ENCODE measurements at regions not wholly inside any gene's neighbourhood (a gene's known extent, or its start where the extent isn't known, plus 50 kb on each side); places are given as distances from the start of the nearest gene placed in this dataset.

DNA sequence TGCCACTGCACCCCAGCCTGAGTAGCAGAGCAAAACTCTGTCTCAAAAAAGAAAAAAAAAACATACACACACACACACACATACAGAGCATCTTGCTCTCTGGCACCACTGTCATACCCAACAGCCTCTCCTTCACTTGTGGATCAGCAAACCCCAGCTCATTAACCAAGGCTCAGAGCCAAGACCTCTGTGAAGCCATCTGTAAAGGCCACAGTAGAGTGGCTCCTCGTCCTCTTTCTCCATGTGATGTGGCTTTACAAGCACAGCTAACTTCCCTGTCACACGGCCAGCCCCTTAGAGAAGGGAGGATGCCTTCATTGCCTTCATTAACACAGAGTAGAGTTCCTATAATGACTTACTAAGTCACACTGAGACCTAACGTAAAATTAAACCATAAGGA, 62.7 kb upstream of the LSM14A start:
- no peak for DNase-seq (ENCODE audit: low read depth in 2 of 2)

DNA sequence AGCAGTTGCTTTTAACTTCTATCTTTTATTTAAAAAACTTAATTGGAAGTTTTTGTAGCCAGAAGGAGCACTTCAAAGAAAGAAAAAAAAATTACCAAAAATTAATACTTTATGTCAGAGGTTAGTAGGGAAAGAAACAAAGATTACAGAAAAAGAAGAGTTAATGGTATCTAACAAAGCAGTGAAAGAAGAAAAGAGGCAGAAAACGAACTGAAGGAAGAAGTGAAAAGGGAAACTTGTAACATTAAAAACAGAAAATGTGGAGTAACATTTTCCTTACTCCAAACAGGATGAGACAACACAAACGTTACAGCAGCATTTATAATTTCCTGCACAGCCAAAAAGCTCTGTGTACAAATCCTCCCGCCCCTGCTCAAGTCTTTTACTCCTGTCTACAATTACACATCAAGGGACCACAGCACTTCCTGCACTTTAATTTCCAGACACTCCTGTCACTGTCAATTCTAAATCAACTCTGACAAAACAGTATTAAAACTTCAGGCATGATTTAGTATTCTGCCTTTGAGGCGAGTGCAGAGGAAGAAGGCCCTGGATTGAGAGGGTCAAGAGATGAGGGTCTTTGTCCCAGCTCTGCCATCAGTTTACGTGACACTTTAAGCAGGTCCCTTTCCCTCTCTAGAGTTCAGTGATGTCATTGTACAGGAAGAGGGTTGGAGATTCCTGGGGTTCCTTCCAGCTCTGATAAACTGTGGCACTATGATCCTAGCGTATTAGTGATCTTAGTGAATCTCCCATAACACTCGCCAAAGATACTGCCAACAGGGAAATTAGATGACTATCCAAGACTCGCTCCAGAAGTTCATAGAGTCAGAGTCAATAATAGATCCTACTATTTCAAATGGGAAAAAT, 53.2 kb upstream of the LSM14A start:
- DNase-seq (ENCODE audit: low read depth in 2 of 2) = no peak

DNA sequence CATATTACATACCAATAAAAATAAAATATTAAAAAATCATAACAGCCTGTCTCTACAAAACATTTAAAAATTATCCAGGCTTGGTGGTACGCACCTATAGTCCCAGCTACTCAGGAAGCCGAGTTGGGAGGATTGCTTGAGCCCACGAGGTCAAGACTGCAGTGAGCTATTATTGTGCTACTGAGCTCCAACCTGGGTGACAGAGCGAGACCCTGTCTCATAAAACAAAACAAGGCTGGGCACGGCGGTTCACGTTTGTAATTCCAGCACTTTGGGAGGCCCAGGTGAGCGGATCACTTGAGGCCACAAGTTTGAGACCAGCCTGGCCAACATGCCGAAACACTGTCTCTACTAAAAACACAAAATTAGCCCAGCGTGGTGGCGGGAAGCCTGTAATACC, 52.2 kb upstream of the LSM14A start:
- no peak for DNase-seq (ENCODE audit: low read depth in 2 of 2)

DNA sequence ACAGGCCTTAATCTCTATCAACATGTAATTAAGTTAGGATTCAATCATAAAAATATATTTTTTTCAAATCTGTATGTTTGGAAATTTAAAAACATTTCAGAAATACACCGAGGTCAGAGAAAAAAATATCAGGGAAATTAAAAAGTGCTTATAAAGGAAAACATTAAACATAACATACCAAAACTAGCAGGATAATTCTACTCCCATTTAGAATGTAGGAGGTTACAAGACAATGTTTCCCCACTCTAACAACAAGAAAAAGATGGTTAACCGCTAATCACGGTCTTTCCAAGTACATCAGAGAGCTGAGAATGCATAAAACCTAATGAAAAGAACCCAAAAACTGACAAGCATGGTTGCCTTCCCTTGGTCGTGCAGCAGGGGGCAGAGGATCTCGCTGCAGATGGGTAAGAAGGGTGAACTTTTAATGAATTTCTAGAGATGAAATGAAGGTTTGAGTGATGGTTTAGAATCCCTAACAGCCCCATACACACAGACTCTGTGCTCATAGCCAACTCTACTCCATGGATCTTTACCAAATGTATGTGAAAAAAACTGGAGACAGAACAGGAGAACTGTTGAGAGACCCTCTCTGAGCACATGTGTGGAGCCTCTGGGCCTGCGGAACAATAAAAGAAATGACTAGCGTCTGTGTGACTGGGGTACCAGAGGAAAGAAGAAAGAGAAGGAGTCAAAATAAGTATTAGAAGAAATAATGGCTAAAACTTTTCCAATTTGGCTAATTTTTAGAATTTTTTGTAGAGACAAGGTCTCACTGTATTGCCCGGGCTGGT, 51.3 kb upstream of the LSM14A start:
- no peak for DNase-seq (ENCODE audit: low read depth in 2 of 2)
